ENCODE measurements at regions not wholly inside any gene's neighbourhood (a gene's known extent, or its start where the extent isn't known, plus 50 kb on each side); places are given as distances from the start of the nearest gene placed in this dataset.

GRCh38 chr6:21404577-21404976 lies 189.0 kb upstream of the SOX4 start:
- no peak for TF ChIP-seq CTCF (conservative IDR thresholded peaks at IDR 0.05 in 1 of 2, IDR thresholded peaks at IDR 0.05 in 1 of 2; ENCODE audit: extremely low read depth in 1 of 2, insufficient read depth in 1 of 2, low read depth in 1 of 2, low read length in 2 of 2)
- TF ChIP-seq EZH2 (IDR thresholded peaks at IDR 0.05; ENCODE audit: borderline replicate concordance, low read length): no peak
